ENCODE measurements at regions not wholly inside any gene's neighbourhood (a gene's known extent, or its start where the extent isn't known, plus 50 kb on each side); places are given as distances from the start of the nearest gene placed in this dataset.
"Not testable (repeated sequence)": the region's sequence is repeated elsewhere in the genome, so short reads cannot be mapped to it uniquely, and the experiment has no call there.

- no peak for DNase-seq (ENCODE audit: low read depth, low spot score)
These were observed 131.9 kb upstream of the NFIA start for GRCh38 chr1:60950224-60951063.

GRCh38 chr1:60949826-60950197 is 132.5 kb upstream of the NFIA start:
- DNase-seq (ENCODE audit: low read depth, low spot score), result no peak

GRCh38 chr1:60949154-60949825 is 133.1 kb upstream of the NFIA start:
- DNase-seq (ENCODE audit: low read depth, low spot score), result no peak

GRCh38 chr1:60948486-60948885 is 133.9 kb upstream of the NFIA start:
- no peak for DNase-seq (ENCODE audit: low read depth, low spot score)

- DNase-seq (ENCODE audit: low read depth, low spot score), result no peak
These were observed 135.0 kb upstream of the NFIA start for GRCh38 chr1:60947367-60947766.

GRCh38 chr1:60942896-60943638 is 139.3 kb upstream of the NFIA start:
- DNase-seq (ENCODE audit: low read depth, low spot score), result peak; percentile 5

GRCh38 chr1:60942291-60942690 is 140.1 kb upstream of the NFIA start:
- no peak for DNase-seq (ENCODE audit: low read depth, low spot score)

- DNase-seq (ENCODE audit: low read depth, low spot score), result not testable (repeated sequence)
These were observed 141.7 kb upstream of the NFIA start for GRCh38 chr1:60940685-60941084.

GRCh38 chr1:60937720-60938119 is 144.6 kb upstream of the NFIA start:
- no peak for DNase-seq (ENCODE audit: low read depth, low spot score)

GRCh38 chr1:60936591-60937342 is 145.6 kb upstream of the NFIA start:
- no peak for DNase-seq (ENCODE audit: low read depth, low spot score)

- no peak for DNase-seq (ENCODE audit: low read depth, low spot score)
These were observed 146.2 kb upstream of the NFIA start for GRCh38 chr1:60936163-60936562.

- no peak for DNase-seq (ENCODE audit: low read depth, low spot score)
These were observed 146.7 kb upstream of the NFIA start for GRCh38 chr1:60935599-60936110.

- DNase-seq (ENCODE audit: low read depth, low spot score), result no peak
These were observed 152.2 kb upstream of the NFIA start for GRCh38 chr1:60930130-60930529.

- no peak for DNase-seq (ENCODE audit: low read depth, low spot score)
These were observed 157.2 kb upstream of the NFIA start for GRCh38 chr1:60924964-60925798.

GRCh38 chr1:60924165-60924564 is 158.2 kb upstream of the NFIA start:
- DNase-seq (ENCODE audit: low read depth, low spot score), result no peak

- DNase-seq (ENCODE audit: low read depth, low spot score), result no peak
These were observed 158.8 kb upstream of the NFIA start for GRCh38 chr1:60923389-60924087.

- DNase-seq (ENCODE audit: low read depth, low spot score), result no peak
These were observed 160.1 kb upstream of the NFIA start for GRCh38 chr1:60922304-60922703.

GRCh38 chr1:60921175-60921574 is 161.2 kb upstream of the NFIA start:
- DNase-seq (ENCODE audit: low read depth, low spot score), result no peak

- no peak for DNase-seq (ENCODE audit: low read depth, low spot score)
These were observed 161.8 kb upstream of the NFIA start for GRCh38 chr1:60920561-60920960.

GRCh38 chr1:60918867-60919266 is 163.5 kb upstream of the NFIA start:
- DNase-seq (ENCODE audit: low read depth, low spot score), result no peak

Measured in iPS DF 19.7 (cell line).